Mononuclear cell (primary cell): ENCODE measurements at regions not wholly inside any gene's neighbourhood (a gene's known extent, or its start where the extent isn't known, plus 50 kb on each side); places are given as distances from the start of the nearest gene placed in this dataset.

Experiments used
- H3K27me3 ChIP-seq: 2 replicates; pipeline ENCODE4 v1.6.0; 2011; ENCODE audit warnings: low read length, control low read depth; ENCODE audit not compliant: insufficient read depth
- H3K4me1 ChIP-seq: 2 replicates; pipeline ENCODE4 v1.5.1; 2011; ENCODE audit warnings: mild to moderate bottlenecking, low read length, control low read depth; ENCODE audit not compliant: insufficient read depth
- H3K4me3 ChIP-seq: 2 replicates; pipeline ENCODE4 v1.5.1; 2011; ENCODE audit warnings: mild to moderate bottlenecking, low read length, moderate library complexity
- H3K9me3 ChIP-seq: 2 replicates; pipeline ENCODE4 v1.5.1; 2011; ENCODE audit warnings: low read depth, mild to moderate bottlenecking, control low read depth, low read length

GRCh38 chr18:39105104-39105503 is 1539.5 kb upstream of the CELF4 start:
- Histone ChIP-seq H3K9me3 (peaks cover 7% of the 10 kb centered on the region), H3K4me3 (no peak overlapping the region), H3K27me3 (no peaks in the 10 kb centered on the region), H3K4me1 (no peaks in the 10 kb centered on the region)

- Histone ChIP-seq H3K27me3 (no peaks in the 10 kb centered on the region), H3K4me3 (no peak overlapping the region), H3K9me3 (no peaks in the 10 kb centered on the region), H3K4me1 (no peaks in the 10 kb centered on the region)
Observed at GRCh38 chr18:39072970-39073369, 1507.4 kb upstream of the CELF4 start.

- Histone ChIP-seq H3K4me3 (no peak overlapping the region), H3K27me3 (no peaks in the 10 kb centered on the region), H3K4me1 (no peaks in the 10 kb centered on the region), H3K9me3 (no peaks in the 10 kb centered on the region)
Observed at GRCh38 chr18:39062426-39062825, 1496.8 kb upstream of the CELF4 start.

GRCh38 chr18:39058386-39059000 is 1492.9 kb upstream of the CELF4 start:
- Histone ChIP-seq H3K27me3 (no peaks in the 10 kb centered on the region), H3K9me3 (no peaks in the 10 kb centered on the region), H3K4me1 (no peaks in the 10 kb centered on the region), H3K4me3 (no peak overlapping the region)

- no peak overlapping the region for H3K4me3 ChIP-seq
Observed at GRCh38 chr18:39057423-39058064, 1491.9 kb upstream of the CELF4 start.

GRCh38 chr18:39053571-39053970 is 1488.0 kb upstream of the CELF4 start:
- Histone ChIP-seq H3K27me3 (no peaks in the 10 kb centered on the region), H3K4me3 (no peak overlapping the region), H3K4me1 (no peaks in the 10 kb centered on the region), H3K9me3 (no peaks in the 10 kb centered on the region)

More at GRCh38 chr18:39057423-39058064, 1491.9 kb upstream of the CELF4 start:
- Histone ChIP-seq H3K27me3 (no peaks in the 10 kb centered on the region), H3K9me3 (no peaks in the 10 kb centered on the region), H3K4me1 (no peaks in the 10 kb centered on the region)

GRCh38 chr18:39051013-39051412 is 1485.4 kb upstream of the CELF4 start:
- Histone ChIP-seq H3K4me3 (no peak overlapping the region), H3K4me1 (no peaks in the 10 kb centered on the region), H3K9me3 (no peaks in the 10 kb centered on the region), H3K27me3 (no peaks in the 10 kb centered on the region)

- Histone ChIP-seq H3K4me3 (no peak overlapping the region), H3K27me3 (no peaks in the 10 kb centered on the region), H3K9me3 (peaks cover 5% of the 10 kb centered on the region), H3K4me1 (no peaks in the 10 kb centered on the region)
Observed at GRCh38 chr18:39039813-39040212, 1474.2 kb upstream of the CELF4 start.

GRCh38 chr18:39037925-39038324 is 1472.3 kb upstream of the CELF4 start:
- no peaks in the 10 kb centered on the region for H3K27me3 ChIP-seq
- H3K4me1 ChIP-seq = no peaks in the 10 kb centered on the region
- H3K4me3 ChIP-seq = no peak overlapping the region
- H3K9me3 ChIP-seq = peaks cover 5% of the 10 kb centered on the region

- Histone ChIP-seq H3K9me3 (peaks cover 5% of the 10 kb centered on the region), H3K4me3 (no peak overlapping the region), H3K4me1 (no peaks in the 10 kb centered on the region), H3K27me3 (no peaks in the 10 kb centered on the region)
Observed at GRCh38 chr18:39033312-39033711, 1467.7 kb upstream of the CELF4 start.

GRCh38 chr18:39031647-39032046 is 1466.0 kb upstream of the CELF4 start:
- Histone ChIP-seq H3K9me3 (peaks cover 5% of the 10 kb centered on the region), H3K4me1 (no peaks in the 10 kb centered on the region), H3K4me3 (no peak overlapping the region), H3K27me3 (no peaks in the 10 kb centered on the region)

- no peaks in the 10 kb centered on the region for H3K27me3 ChIP-seq
- no peaks in the 10 kb centered on the region for H3K4me1 ChIP-seq
- H3K9me3 ChIP-seq = no peaks in the 10 kb centered on the region
- no peak overlapping the region for H3K4me3 ChIP-seq
Observed at GRCh38 chr18:39030124-39030655, 1464.6 kb upstream of the CELF4 start.

GRCh38 chr18:39025531-39025930 is 1459.9 kb upstream of the CELF4 start:
- H3K4me3 ChIP-seq = no peak overlapping the region
- no peaks in the 10 kb centered on the region for H3K4me1 ChIP-seq
- no peaks in the 10 kb centered on the region for H3K9me3 ChIP-seq
- no peaks in the 10 kb centered on the region for H3K27me3 ChIP-seq

- no peak overlapping the region for H3K4me3 ChIP-seq
- peaks cover 5% of the 10 kb centered on the region for H3K9me3 ChIP-seq
- no peaks in the 10 kb centered on the region for H3K4me1 ChIP-seq
- H3K27me3 ChIP-seq = no peaks in the 10 kb centered on the region
Observed at GRCh38 chr18:39019989-39020388, 1454.4 kb upstream of the CELF4 start.

GRCh38 chr18:39007031-39007902 is 1441.7 kb upstream of the CELF4 start:
- Histone ChIP-seq H3K4me1 (no peaks in the 10 kb centered on the region), H3K27me3 (no peaks in the 10 kb centered on the region), H3K9me3 (no peaks in the 10 kb centered on the region), H3K4me3 (no peak overlapping the region)
